NCI-H2227 (cell line): ENCODE measurements at regions not wholly inside any gene's neighbourhood (a gene's known extent, or its start where the extent isn't known, plus 50 kb on each side); places are given as distances from the start of the nearest gene placed in this dataset.

ENCODE experiments used
- DNase-seq: peaks from one replicate; lab custom pipeline; 2025; ENCODE audit not compliant: unreplicated experiment; lab: John Stamatoyannopoulos, UW

GRCh38 chr16:66219491-66219890 lies 147.0 kb upstream of the CDH5 start:
- no peak for DNase-seq

DNA sequence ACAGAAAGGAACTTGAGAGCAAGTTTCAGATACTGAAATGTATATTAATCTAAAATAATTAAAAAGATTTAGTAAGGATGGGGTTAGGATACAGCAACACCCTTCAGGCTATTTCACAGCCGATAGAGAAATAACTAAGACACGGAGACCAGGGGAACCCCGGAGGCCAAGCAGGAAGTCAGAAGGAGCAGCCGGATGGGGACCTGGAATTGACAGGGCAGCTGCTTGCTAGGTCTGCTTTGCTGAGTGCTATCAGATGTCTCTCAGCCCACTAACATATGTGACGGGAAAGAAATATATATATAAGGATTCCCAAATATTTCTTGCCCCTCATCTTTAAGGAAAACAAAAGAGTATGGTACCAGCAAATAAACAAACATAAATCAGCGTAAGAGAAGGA lies 154.1 kb upstream of the CDH5 start:
- no peak for DNase-seq

- DNase-seq: no peak
Observed at GRCh38 chr16:66211651-66212050, 154.8 kb upstream of the CDH5 start.

- DNase-seq: no peak
Observed at GRCh38 chr16:66207883-66208265, 158.6 kb upstream of the CDH5 start.

- no peak for DNase-seq
Observed at GRCh38 chr16:66207139-66207882, 159.2 kb upstream of the CDH5 start.

- no peak for DNase-seq
Observed at GRCh38 chr16:66206363-66206762, 160.1 kb upstream of the CDH5 start.

GRCh38 chr16:66205287-66206231 lies 160.9 kb upstream of the CDH5 start:
- no peak for DNase-seq

GRCh38 chr16:66204756-66205155 lies 161.7 kb upstream of the CDH5 start:
- DNase-seq: no peak

GRCh38 chr16:66203476-66203875 lies 163.0 kb upstream of the CDH5 start:
- no peak for DNase-seq

GRCh38 chr16:66199189-66199588 lies 167.3 kb upstream of the CDH5 start:
- no peak for DNase-seq

DNA sequence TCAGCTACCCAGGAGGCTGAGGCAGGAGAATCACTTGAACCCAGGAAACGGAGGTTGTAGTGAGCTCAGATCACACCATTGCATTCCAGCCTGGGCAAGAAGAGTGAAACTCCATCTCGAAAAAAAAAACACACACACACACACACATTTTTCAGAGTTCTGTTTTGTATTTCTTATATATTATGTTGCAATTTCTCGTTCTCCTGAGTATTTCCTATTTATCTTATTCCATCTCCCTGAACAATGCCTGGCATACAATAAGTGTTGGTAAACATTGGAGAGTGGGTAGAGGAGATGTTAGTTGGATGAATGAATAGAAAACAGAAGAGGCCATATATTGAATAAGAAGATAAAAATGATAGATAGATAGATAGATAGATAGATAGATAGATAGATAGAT lies 167.8 kb upstream of the CDH5 start:
- no peak for DNase-seq

DNA sequence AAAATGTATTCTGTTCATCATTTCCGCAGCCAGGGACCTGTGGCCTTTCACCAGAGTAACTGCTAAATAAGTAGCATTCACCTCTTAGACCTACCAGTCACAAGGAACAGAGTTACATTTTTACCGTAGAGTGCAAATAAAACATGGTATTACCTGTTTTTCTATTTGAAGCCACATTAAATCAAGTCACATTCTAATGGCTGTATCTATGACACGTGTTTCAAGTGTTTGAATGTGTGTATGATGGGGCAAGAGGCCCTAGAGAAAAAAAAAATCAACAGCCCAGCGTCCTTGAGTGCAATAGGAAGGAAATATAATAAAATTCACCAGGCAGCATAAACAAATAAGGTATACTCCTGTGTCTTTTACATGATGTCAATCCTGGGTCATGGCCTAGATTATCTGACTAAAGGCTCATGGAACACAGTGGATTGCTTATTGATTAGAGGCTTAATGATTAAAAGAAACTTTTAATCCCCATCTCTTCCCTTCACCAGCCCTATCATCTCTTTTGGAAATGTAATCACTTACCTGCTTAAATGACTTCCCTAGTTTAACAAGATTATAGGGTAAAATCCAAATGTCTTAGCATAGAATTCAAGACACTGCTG lies 168.7 kb upstream of the CDH5 start:
- no peak for DNase-seq

DNA sequence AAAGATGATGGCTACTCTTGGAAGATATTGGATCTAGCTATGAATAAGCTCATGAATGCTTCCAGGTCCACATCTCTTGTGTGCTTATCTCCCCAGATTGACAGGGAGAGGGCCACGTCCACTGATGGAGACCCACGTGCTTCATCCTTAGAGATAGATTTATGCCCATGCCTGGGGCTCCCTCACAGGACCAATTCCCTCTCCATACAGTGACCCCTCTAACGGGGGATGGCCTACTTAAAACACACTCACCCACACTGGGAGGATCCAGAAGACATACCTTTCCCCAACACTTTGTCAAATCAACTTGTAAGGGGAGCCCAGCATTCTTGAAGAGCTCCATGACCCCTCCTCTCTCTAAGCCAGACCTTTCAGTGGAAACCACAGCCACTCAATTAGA lies 169.7 kb upstream of the CDH5 start:
- DNase-seq: no peak

GRCh38 chr16:66194866-66195265 lies 171.6 kb upstream of the CDH5 start:
- no peak for DNase-seq

- DNase-seq: no peak
Observed at GRCh38 chr16:66193543-66194229, 172.8 kb upstream of the CDH5 start.

DNA sequence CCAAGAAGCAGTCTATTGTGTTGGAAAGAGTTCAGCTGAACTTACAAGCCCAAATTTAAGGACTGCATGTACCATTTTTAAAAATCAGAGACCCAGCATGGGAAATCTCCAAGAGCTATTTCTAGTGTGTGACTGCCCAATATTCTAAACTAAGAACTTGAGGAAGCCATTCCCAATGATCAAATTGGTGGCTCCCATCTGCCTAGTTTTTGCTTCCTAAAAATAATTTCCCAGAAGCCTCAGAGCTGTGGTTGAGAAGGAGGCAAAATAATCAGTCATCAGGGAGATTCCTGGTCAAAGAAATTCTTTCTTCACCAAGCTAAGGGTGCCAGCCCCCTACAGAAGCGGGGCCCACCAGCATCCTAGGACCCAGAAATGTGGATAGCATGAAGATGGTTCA lies 176.1 kb upstream of the CDH5 start:
- no peak for DNase-seq

GRCh38 chr16:66189951-66190350 lies 176.5 kb upstream of the CDH5 start:
- no peak for DNase-seq

DNA sequence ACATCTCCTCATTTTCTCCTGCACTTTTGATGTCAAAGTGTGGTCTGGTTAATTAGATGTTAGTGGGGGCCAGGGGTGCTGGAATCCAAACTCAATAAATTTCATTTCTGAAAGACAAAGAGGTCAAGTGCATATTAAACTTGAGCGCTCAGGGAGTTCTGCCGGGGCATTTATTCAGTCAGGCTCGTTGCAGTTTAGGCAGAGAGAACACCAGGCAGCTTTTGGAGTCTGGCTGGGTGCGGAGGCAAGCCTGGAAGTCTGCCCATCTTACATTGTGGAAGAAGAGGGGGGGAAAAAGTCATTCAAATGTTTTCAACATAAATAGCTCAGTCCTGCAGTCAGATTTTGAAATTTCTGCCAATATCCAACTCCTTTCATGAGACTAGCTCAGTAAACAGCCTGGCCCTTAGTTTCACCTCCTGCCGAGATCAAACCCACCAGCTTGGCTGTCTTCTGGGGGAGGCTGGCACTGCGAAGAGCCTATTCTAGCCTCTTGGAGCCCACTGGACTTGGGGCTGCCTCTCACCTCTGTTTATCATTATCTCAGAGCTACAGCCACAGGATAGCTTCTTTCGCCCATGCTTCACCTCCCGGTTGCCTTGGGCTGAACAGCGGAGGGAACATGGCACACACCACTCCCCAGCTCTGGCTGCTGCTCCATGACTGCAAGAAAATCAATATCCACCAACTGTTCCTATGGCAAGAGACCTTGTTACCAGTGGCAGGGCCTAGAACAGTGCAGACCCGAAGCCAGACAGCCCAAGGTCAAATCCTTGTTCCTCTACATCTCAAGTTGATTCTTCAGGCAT lies 177.4 kb upstream of the CDH5 start:
- no peak for DNase-seq

DNA sequence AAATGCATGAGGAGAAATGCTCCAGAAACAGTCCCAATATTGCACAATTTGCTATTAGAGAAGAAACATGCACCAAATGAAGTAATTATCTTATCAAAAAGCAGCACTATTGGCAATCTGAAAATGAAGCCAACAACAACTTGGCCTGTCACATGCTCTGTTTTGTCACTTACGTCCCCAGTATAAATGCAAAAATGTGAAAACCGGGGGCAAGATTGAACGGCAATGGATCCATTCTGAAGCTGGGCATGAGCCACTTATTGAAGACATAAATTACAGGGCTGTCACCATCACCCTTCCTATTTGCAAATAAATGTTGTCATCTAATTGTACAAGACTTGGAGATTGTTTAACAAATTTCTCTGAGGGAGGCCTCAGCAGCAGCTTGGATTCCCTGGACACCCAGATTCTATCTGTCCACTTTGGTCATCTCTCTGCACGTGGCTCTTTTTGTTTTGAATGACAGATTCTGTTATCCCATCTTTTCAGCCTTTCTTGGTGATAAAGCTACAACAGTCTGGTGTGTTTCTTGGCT lies 180.2 kb upstream of the CDH5 start:
- DNase-seq: no peak

DNA sequence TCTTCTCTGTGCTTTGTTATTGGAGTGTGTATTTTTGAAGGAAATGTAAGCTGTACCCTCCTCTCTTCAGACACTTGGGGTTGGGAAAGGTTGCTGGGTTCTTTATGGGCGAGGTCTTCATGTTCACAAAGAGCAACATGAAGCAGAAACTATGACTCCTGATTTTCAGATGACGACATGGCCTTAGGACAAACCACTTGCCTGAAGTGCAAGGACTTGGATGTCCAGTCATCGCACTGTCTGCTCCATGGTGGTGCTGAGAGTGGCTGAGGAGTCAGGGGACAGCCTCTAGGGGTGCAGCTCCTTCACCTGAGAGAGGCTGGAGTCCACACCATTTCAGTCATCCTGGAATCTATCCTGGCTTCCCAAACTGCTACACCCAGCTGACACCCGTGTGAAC lies 183.9 kb upstream of the CDH5 start:
- no peak for DNase-seq
